ENCODE measurements at regions not wholly inside any gene's neighbourhood (a gene's known extent, or its start where the extent isn't known, plus 50 kb on each side); places are given as distances from the start of the nearest gene placed in this dataset.

- H3K4me1 ChIP-seq, result no peaks in the 10 kb centered on the region
- H3K36me3 ChIP-seq, result no peaks in the 10 kb centered on the region
- no peak for DNase-seq
- no peak for TF ChIP-seq CTCF (IDR thresholded peaks at IDR 0.05; ENCODE audit: low read depth, low read length)
- no peak overlapping the region for H3K4me3 ChIP-seq (ENCODE audit: low read depth, low read length)
- H3K27me3 ChIP-seq, result no peaks in the 10 kb centered on the region
- H3K9me3 ChIP-seq, result no peaks in the 10 kb centered on the region
Measured at GRCh38 chr11:28536504-28537267, 428.5 kb downstream of the METTL15 start.

- Histone ChIP-seq H3K4me1 (no peaks in the 10 kb centered on the region), H3K9me3 (no peaks in the 10 kb centered on the region), H3K27me3 (no peaks in the 10 kb centered on the region), H3K4me3 (ENCODE audit: low read depth, low read length) (no peak overlapping the region), H3K36me3 (no peaks in the 10 kb centered on the region)
- DNase-seq, result no peak
- no peak for TF ChIP-seq CTCF (IDR thresholded peaks at IDR 0.05; ENCODE audit: low read depth, low read length)
Measured at GRCh38 chr11:28535677-28536076, 427.5 kb downstream of the METTL15 start.

GRCh38 chr11:28529540-28530410 is 421.6 kb downstream of the METTL15 start:
- Histone ChIP-seq H3K27me3 (no peaks in the 10 kb centered on the region), H3K36me3 (no peaks in the 10 kb centered on the region), H3K4me3 (ENCODE audit: low read depth, low read length) (no peak overlapping the region), H3K4me1 (no peaks in the 10 kb centered on the region), H3K9me3 (no peaks in the 10 kb centered on the region)
- DNase-seq, result peak; percentile 7
- TF ChIP-seq CTCF (IDR thresholded peaks at IDR 0.05; ENCODE audit: low read depth, low read length), result peak; percentile 35

GRCh38 chr11:28529046-28529445 is 420.9 kb downstream of the METTL15 start:
- no peaks in the 10 kb centered on the region for H3K36me3 ChIP-seq
- no peaks in the 10 kb centered on the region for H3K27me3 ChIP-seq
- no peak for TF ChIP-seq CTCF (IDR thresholded peaks at IDR 0.05; ENCODE audit: low read depth, low read length)
- H3K9me3 ChIP-seq, result no peaks in the 10 kb centered on the region
- H3K4me3 ChIP-seq (ENCODE audit: low read depth, low read length), result no peak overlapping the region
- H3K4me1 ChIP-seq, result no peaks in the 10 kb centered on the region
- DNase-seq, result no peak

GRCh38 chr11:28528217-28528616 is 420.0 kb downstream of the METTL15 start:
- no peak for TF ChIP-seq CTCF (IDR thresholded peaks at IDR 0.05; ENCODE audit: low read depth, low read length)
- Histone ChIP-seq H3K9me3 (no peaks in the 10 kb centered on the region), H3K36me3 (no peaks in the 10 kb centered on the region), H3K4me1 (no peaks in the 10 kb centered on the region), H3K4me3 (ENCODE audit: low read depth, low read length) (no peak overlapping the region), H3K27me3 (no peaks in the 10 kb centered on the region)
- DNase-seq, result no peak

- no peak overlapping the region for H3K4me3 ChIP-seq (ENCODE audit: low read depth, low read length)
- no peaks in the 10 kb centered on the region for H3K27me3 ChIP-seq
- no peaks in the 10 kb centered on the region for H3K4me1 ChIP-seq
- H3K9me3 ChIP-seq, result no peaks in the 10 kb centered on the region
- H3K36me3 ChIP-seq, result no peaks in the 10 kb centered on the region
- TF ChIP-seq CTCF (IDR thresholded peaks at IDR 0.05; ENCODE audit: low read depth, low read length), result no peak
- DNase-seq, result no peak
Measured at GRCh38 chr11:28526406-28526751, 418.2 kb downstream of the METTL15 start.

Measured in BE2C (cell line).